NCI-H187 treated with DMSO at 0.1 percent for 48 hours (cell line): ENCODE measurements at regions not wholly inside any gene's neighbourhood (a gene's known extent, or its start where the extent isn't known, plus 50 kb on each side); places are given as distances from the start of the nearest gene placed in this dataset.

Experiments
- DNase-seq: peaks from one replicate; lab custom pipeline; 2025; lab: John Stamatoyannopoulos, UW

DNA sequence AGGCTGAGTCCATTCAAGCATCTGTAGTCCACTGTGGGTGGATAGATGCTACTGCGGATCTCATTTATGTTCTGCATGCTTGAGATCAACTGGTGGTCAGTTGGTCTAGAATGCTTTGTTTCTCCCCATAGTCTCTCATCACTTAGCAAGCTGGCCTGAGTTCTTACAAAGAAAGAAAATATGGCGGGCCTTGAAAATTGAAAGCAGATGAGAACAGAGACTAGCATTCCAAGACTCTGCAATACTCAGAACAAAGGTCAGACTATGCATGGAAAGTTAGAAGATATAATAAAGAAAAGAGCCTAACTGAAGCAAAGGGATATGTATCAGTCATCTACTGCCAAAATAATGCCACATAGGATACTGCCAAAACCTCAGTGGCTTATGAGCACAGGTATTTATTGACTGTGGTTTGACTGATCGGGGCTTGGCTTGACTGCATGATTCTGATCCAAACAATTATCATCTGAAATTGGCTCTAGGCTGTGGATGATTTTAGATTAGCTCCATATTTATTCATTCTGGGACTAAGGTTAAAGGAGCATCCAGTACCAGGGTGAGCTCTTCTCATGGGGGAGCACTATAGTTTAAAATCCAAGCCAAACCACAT is 258.9 kb downstream of the TAF11L14 start:
- no peak for DNase-seq

DNA sequence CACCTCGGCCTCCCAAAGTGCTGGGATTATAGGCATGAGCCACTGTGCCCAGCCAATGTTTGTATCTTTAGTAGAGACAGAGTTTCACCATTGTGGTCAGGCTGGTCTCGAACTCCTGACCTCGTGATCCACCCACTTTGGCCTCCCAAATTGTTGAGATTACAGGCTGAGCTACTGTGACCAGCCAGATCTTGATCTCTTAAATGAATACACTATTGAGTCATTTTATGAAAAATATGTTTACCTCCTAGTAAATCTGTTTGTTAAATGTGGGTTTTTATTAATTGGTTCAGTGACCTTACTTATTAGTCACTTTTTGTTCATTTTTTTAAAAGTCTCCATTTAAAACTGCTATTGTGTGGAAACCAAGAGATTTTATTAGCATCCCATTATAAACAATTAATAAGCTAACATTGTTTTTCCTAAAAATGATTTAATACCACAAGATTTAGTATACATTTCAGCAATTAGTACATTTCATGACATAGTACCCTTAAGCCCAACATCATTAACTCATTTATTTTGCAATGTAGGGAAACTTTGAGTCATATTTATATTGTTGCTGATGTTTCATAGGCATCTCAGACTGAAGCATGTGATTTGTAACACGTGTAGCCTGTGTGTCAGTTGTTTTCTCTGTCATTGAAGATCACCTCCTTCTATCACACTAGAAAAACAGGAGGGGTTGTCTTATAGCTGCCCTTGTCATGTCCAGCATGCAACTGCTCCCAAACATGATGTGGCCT is 261.2 kb downstream of the TAF11L14 start:
- DNase-seq, result no peak

DNA sequence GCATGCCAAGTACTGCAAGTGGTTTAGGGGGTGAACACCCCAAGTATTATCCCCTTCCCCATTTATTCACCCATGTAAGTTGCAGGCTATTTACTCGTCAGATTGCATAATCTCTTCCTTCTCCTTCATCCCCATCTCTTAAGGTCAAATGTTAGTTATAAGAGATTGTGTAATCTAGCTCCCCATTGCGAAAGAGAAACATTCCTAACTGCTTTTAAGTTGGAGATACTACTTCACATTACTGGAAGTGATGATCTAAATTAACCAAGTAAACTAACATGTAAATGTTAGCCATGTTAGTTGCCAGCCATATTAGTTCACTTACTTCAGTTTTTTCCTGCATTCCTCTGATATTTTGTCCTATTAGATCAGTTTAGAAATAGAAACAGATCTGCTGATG is 262.3 kb downstream of the TAF11L14 start:
- DNase-seq, result no peak

- DNase-seq, result no peak
Observed at GRCh38 chr5:17897776-17898175, 263.5 kb downstream of the TAF11L14 start.

DNA sequence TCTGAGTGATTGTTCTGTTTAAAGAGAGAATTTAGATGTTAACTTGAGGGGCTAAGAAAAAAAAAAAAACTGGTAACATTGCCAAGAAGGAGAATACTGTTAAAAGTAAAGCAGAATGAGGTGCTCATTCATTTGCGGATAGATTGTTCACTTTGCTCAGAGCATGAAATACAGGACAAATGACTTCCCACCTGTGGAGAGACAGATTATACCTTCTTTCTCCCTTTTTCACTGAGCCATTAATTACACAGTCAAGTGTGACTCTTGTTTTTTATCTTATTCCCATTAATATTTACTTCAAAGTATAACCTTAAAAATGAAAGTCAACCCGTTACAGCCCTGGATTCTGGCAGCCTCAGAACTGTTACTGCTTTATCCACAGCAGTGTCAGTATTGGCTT is 264.5 kb downstream of the TAF11L14 start:
- no peak for DNase-seq

GRCh38 chr5:17907094-17907493 is 272.8 kb downstream of the TAF11L14 start:
- DNase-seq, result no peak

GRCh38 chr5:17910318-17910717 is 276.1 kb downstream of the TAF11L14 start:
- no peak for DNase-seq

- DNase-seq, result no peak
Observed at GRCh38 chr5:17912794-17913193, 278.5 kb downstream of the TAF11L14 start.

- DNase-seq, result no peak
Observed at GRCh38 chr5:17916446-17916845, 282.2 kb downstream of the TAF11L14 start.

GRCh38 chr5:17917465-17917864 is 283.2 kb downstream of the TAF11L14 start:
- DNase-seq, result no peak

DNA sequence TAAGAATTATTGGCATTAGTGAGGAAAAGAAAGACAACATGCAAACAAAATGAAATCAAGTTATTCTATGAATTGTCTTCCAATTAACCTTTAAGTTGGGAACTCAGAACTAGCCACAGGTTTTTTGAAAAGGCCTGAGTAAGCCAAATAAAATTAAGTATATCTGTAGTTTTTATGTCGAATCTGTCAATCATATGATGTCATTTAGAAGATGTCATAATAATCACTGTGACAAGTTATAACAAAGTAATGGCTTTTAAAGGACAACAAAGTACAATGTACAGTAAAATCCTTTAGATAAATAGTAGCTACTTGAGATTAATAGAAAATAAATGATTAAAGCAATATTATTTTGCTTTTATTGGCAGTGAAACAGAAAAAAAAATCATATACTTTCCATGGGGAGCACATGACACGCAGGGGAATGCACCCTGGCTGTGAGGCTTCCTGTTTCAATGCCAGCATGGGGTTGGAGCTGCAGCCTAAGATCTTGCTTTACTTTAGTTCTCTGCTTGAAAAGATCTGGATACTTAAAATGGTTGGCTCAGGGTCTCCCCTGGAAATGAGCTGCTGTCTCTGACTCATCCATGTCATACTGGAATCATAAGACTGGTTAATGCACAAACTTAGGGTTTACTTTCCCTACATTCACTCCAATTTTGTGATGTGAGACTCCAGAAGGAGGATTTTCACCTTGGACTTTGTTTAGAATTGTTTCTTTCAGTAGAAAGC is 284.3 kb downstream of the TAF11L14 start:
- no peak for DNase-seq

DNA sequence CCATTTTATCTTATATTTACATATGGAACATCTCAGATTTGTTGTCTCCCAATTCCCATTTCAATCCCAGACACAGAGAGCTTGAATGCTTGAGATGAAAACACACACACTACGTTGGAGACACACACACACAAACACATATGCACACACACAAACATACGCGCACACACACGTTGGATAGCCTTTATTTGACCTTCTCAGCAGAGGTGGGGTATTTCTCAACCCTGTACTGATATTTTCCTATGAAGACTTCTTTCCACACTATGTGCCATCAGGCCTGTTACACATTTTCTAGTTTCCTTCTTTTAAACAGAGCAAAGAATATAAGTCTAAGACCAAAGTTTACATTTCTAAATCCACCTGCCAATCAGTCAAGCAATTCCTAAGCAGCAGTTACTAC is 291.0 kb downstream of the TAF11L14 start:
- no peak for DNase-seq

DNA sequence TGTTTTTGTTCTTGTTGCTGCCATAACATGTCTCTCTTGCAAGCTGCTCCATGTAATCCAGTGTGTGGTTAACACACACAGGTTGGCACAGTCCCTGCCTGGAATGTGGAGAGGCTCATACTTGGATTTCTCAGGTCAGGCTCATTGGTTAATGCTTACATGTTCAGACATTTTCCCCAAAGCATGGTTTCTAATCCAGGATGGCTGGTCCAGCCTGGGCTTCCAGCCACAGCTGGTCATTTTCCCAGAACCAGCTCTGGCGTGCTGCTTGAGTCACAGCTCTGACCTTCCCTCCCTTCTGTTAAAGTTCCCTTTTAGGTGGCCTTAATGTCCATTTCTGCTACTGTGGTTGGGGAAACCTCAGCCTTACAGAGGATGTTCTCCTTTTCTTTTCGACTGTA is 294.3 kb downstream of the TAF11L14 start:
- DNase-seq, result no peak

- no peak for DNase-seq
Observed at GRCh38 chr5:17929171-17929570, 294.9 kb downstream of the TAF11L14 start.

DNA sequence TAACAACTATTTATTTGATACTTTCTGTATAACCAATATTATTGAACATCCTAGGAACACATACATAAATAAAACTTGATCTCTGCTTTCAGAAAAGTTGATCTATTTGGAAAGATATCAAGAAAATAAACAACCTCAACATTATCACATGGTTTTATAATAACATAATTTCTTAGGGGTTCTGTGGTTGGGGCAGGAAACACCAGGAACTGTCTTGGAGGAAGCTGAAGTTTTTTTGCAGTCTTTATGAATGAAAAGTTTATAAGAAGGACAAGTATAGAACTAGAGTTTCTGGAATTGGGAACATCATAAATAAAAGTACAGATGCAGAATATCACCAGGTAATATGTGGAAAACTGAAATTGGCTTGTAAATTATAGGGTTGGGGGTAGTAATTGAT is 296.1 kb downstream of the TAF11L14 start:
- DNase-seq, result no peak

DNA sequence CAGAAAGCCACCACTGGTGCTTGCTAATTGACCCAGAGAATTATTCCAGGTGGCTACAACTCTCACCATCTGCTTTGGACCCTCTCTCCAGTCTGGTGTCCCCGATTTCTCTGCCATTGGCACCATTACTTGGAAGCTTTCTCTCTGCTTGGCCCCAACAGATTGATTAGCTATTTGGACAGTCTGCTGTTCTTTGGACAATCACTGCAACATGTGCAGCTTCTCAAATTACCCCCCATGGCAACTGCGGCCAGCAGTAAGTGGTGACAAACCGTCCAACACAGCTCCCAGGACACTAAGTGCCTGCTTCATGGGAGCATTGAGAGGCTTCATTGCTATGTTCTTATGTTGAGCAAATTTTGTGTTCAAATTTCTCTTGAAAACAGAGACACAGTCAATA is 309.8 kb downstream of the TAF11L14 start:
- no peak for DNase-seq

DNA sequence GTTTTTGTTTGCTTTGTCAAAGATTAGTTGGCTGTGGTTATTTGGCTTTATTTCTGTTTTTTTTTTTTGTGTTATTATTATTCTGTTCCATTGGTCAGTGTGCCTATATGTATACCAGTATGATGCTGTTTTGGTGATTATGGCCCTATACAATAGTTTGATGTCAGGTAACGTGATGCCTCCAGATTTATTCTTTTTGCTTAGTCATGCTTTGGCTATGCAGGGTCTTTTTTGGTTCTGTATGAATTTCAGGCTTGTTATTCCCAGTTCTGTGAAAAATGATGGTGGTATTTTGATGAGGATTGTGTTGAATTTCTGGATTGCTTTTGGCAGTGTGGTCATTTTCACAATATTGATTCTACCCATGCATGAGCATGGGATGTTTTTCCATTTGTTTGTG is 312.8 kb downstream of the TAF11L14 start:
- DNase-seq, result no peak

DNA sequence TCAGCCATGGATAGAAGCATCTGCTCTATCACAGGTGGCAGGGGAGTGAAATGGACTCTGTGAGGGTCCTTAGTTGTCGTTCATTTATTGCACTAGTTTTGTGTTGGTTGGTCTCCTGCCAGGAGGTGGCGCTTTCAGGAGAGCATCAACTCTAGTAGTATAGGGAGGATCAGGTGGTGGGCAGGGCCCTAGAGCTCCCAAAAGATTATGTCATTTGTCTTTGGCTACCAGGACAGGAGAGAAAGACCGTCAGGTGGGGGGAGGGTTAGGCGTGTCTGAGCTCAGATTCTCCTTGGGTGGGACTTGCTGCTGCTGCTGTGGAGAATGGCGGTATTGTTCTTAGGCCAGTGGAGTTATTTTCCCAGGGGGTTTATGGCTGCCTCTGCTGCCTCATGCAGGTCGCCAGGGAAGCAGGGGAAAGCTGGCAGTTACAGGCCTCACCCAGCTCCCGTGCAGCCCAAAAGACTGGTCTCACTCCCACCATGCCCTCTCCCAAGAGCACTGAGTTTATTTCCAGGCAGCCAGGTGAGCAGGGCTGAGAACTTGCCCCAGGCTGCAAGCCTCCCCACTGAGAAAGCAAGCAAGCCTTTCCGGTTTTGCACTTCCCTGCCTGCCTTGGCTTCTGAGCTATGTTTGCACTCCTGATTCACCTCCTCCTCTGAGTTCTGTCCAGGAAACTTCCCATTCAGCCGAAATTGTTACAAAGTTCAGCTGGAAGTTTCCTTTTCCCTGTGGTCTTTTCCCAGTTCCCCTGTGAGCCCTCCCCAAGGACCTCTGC is 317.3 kb downstream of the TAF11L14 start:
- no peak for DNase-seq

- DNase-seq, result no peak
Observed at GRCh38 chr5:17952231-17952630, 318.0 kb downstream of the TAF11L14 start.

GRCh38 chr5:17964067-17964466 is 329.8 kb downstream of the TAF11L14 start:
- DNase-seq, result no peak

DNA sequence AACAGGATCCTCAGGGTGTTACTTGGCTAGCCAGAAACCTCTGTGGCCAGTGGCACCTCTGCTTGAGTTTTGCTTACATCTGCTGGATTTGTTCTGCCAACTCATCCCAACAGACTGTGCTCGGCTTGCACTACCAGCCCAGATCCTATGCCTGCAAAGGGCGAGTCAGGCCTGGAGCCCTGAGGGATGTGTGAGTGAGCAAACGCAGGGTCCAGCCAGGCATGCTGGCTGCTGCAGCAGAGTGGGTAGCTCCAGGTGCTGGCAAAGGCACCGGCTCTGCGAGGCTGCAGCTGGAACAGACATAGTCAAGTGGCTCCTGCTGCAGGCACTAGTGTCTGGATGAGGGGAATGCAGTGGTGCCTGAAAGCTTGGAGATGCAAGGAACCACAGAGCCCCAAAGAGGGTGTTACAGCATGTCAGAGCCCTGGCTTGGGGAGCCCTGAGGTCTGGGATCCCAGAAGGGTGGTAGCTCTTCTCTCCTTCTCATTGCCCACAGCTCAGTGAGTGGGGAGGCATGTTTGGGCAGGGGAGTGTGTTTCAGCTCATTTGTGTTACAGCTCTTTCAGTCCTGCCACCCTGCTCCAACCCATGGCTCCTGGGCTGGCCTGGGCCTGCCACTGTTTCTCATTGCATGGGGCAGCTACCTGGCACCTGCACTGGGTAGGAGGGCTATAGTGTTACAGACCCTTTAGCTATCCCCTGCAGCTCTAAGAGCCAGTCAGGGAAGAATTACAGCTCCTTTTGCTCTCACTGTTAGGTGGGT is 332.6 kb downstream of the TAF11L14 start:
- DNase-seq, result no peak

DNA sequence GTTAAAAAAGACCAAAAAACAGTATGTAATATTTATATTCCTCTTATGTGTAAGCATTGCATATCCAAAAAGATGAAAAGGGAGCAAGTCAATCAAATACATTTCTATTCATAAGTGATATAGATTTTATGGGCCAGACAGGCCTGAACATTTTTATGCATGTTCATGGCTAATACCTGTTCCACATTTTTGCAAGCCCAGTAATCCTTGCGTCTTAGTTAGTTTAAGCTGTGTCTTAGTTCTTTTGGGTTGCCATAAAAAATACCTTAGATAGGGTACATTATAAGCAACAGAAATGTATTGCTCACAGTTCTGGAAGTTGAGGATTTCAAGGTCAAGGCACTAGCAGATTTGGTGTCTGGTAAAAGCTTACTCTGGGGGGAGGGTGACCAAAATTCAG is 342.1 kb downstream of the TAF11L14 start:
- no peak for DNase-seq
